K562 (cell line): ENCODE measurements at regions not wholly inside any gene's neighbourhood (a gene's known extent, or its start where the extent isn't known, plus 50 kb on each side); places are given as distances from the start of the nearest gene placed in this dataset.

Experiments
- ATAC-seq: fragments of 200-7000 bp; cut with Tn5 transposase; 3 replicates; pipeline ENCODE4 v1.9.1; 2020; ENCODE audit warnings: moderate library complexity
- BruUV-seq: library from RNA; stranded (reverse); fragments of 400-500 nt; replicated peaks from 2 replicates; lab custom pipeline; 2021; lab: Mats Ljungman, UMichigan
- CTCF ChIA-PET: fragments of 300-600 bp; formaldehyde crosslinking; extraction: SDS; loops from one replicate; lab custom pipeline; 2021; ENCODE audit warnings: low intra/inter-chr PET ratio; lab: Yijun Ruan, JAX
- POLR2A ChIA-PET: fragments of 300-600, 350-650 bp; sonication (Branson Sonifier 250); formaldehyde crosslinking; extraction: SDS; loops from one replicate; lab custom pipeline; 2021; ENCODE audit warnings: antibody characterized with exemption, inconsistent platforms; lab: Yijun Ruan, JAX
- DNase-seq, 4 experiments: peaks; one replicate each; pipeline versions ENCODE4 v3.0.0 to v3.0.0-alpha.2; 2011 to 2018; ENCODE audit warnings: low spot score in 3 of 4, mixed read lengths in 3 of 4; ENCODE audit errors: extremely low read depth in 1 of 4
- FAIRE-seq: peaks from 2 replicates; lab custom pipeline; 2011; peaks lifted over from hg19 to GRCh38; lab: Jason Lieb, UNC
- H2AFZ ChIP-seq: 2 replicates; pipeline ENCODE4 v1.6.0; 2011; ENCODE audit warnings: low read depth, low read length, control low read depth, inconsistent platforms
- H3K27ac ChIP-seq: fragments of 200-600 bp; 3 replicates; pipeline ENCODE4 v1.8.0; 2011; ENCODE audit warnings: low read depth, mild to moderate bottlenecking, control low read depth, inconsistent platforms, low read length, moderate library complexity, mixed read lengths; ENCODE audit errors: extremely low read depth
- H3K27me3 ChIP-seq, 2 experiments: fragments of 300-600 bp in 1 of 2; 2 replicates in 1 of 2; 3 replicates in 1 of 2; pipeline versions ENCODE4 v1.6.0 to v1.8.0; 2011; ENCODE audit warnings: inconsistent platforms in 2 of 2, low read length in 2 of 2, mild to moderate bottlenecking in 1 of 2, mixed read lengths in 1 of 2, moderate library complexity in 1 of 2; ENCODE audit not compliant: control insufficient read depth in 2 of 2, insufficient read depth in 2 of 2
- H3K36me3 ChIP-seq: fragments of 300-600 bp; 3 replicates; pipeline ENCODE4 v1.8.0; 2011; ENCODE audit warnings: mild to moderate bottlenecking, low read length, inconsistent platforms; ENCODE audit not compliant: control insufficient read depth, insufficient read depth
- H3K4me1 ChIP-seq, 2 experiments: fragments of 200-600 bp in 1 of 2; replicated peaks in 1 of 2; 2 replicates in 1 of 2; 3 replicates in 1 of 2; pipeline versions ENCODE4 v1.5.1 to v1.8.0; 2011; ENCODE audit warnings: inconsistent platforms in 2 of 2, low read length in 2 of 2, mild to moderate bottlenecking in 1 of 2, mixed read lengths in 1 of 2, moderate library complexity in 1 of 2; ENCODE audit not compliant: control insufficient read depth in 2 of 2, insufficient read depth in 2 of 2
- H3K4me2 ChIP-seq: 2 replicates; pipeline ENCODE4 v1.6.1; 2011; ENCODE audit warnings: low read length, control low read depth, inconsistent platforms, mixed read lengths; ENCODE audit not compliant: insufficient read depth
- H3K4me3 ChIP-seq: fragments of 200-600 bp; sonication (generic), shearing (Covaris generic); 2 replicates; pipeline ENCODE4 v1.5.1; 2016; ENCODE audit warnings: control low read depth, inconsistent platforms
- H3K79me2 ChIP-seq: fragments of 200-600 bp; 3 replicates; pipeline ENCODE4 v1.8.0; 2011; ENCODE audit warnings: low read length, inconsistent platforms; ENCODE audit not compliant: control insufficient read depth, insufficient read depth
- H3K9ac ChIP-seq, 2 experiments: 2 replicates each; pipeline versions ENCODE4 v1.6.0 to v1.6.1; 2011; ENCODE audit warnings: low read depth in 2 of 2, low read length in 2 of 2, control low read depth in 1 of 2, inconsistent platforms in 1 of 2, mild to moderate bottlenecking in 1 of 2, mixed read lengths in 1 of 2; ENCODE audit not compliant: insufficient read depth in 1 of 2
- H3K9me1 ChIP-seq: one replicate; pipeline ENCODE4 v1.6.0; 2011; ENCODE audit warnings: inconsistent platforms, mild to moderate bottlenecking, low read length, moderate library complexity; ENCODE audit not compliant: control insufficient read depth, insufficient read depth
- H3K9me3 ChIP-seq: replicated peaks from 2 replicates; pipeline ENCODE4 v1.5.1; 2011; ENCODE audit warnings: low read depth, low read length, inconsistent platforms; ENCODE audit not compliant: control insufficient read depth, insufficient read depth
- H4K20me1 ChIP-seq: replicated peaks from 2 replicates; pipeline ENCODE4 v1.6.1; 2011; ENCODE audit warnings: low read length, inconsistent platforms, mixed read lengths; ENCODE audit not compliant: control insufficient read depth, insufficient read depth
- BCL6 ChIP-seq: fragments of 250-450 bp; sonication (Bioruptor Pico); IDR thresholded peaks from 2 replicates; pipeline ENCODE4 v1.4.0; 2020
- KDM5B ChIP-seq: fragments of 200-600 bp; sonication (generic); IDR thresholded peaks from 2 replicates; pipeline ENCODE4 v1.6.1; 2012; ENCODE audit warnings: low read depth, mild to moderate bottlenecking, moderate library complexity, low read length, control low read depth, inconsistent platforms; ENCODE audit not compliant: insufficient replicate concordance
- PRMT5 ChIP-seq: sonication (generic); formaldehyde crosslinking; IDR thresholded peaks from 2 replicates; pipeline ENCODE4 v1.5.0; 2020; ENCODE audit warnings: missing genetic modification reagents
- RBBP5 ChIP-seq: fragments of 200-600 bp; sonication (generic); IDR thresholded peaks from 2 replicates; pipeline ENCODE4 v1.6.1; 2012; ENCODE audit warnings: borderline replicate concordance, mild to moderate bottlenecking, low read length, control low read depth, inconsistent platforms; ENCODE audit not compliant: insufficient read depth, poor library complexity, severe bottlenecking
- TAF7 ChIP-seq: fragments of 450-650 bp; IDR thresholded peaks from 2 replicates; pipeline ENCODE4 v1.6.1; 2016; ENCODE audit warnings: missing genetic modification characterization, missing compliant biosample characterization
- TAF9B ChIP-seq: fragments of 450-650 bp; IDR thresholded peaks from 2 replicates; pipeline ENCODE4 v1.6.1; 2018; ENCODE audit warnings: mild to moderate bottlenecking; ENCODE audit not compliant: partially characterized antibody
- YY1 ChIP-seq, 3 experiments: IDR thresholded peaks; 2 replicates each; pipeline ENCODE4 v1.6.1; 2011; ENCODE audit warnings: low read length in 2 of 3, mild to moderate bottlenecking in 2 of 3, moderate library complexity in 2 of 3, borderline replicate concordance in 1 of 3, control low read depth in 1 of 3, low read depth in 1 of 3; ENCODE audit not compliant: insufficient read depth in 3 of 3, insufficient replicate concordance in 2 of 3, control insufficient read depth in 1 of 3, insufficient read length in 1 of 3; ENCODE audit errors: extremely low read depth in 1 of 3
- ZFP36 ChIP-seq: fragments of 150-350 bp; IDR thresholded peaks from 2 replicates; pipeline ENCODE4 v1.6.1; 2018; ENCODE audit warnings: low read length, low read depth; ENCODE audit not compliant: partially characterized antibody
- ZNF696 ChIP-seq: fragments of 250-450 bp; sonication (Bioruptor Pico); conservative IDR thresholded peaks from 2 replicates; pipeline ENCODE4 v1.4.0; 2020; ENCODE audit warnings: mild to moderate bottlenecking, moderate library complexity
- WGBS: fragments of 100-300 bp; shearing (Covaris generic); methylation state at CpG from one replicate; pipeline ENCODE4 v1.1.6; 2016; ENCODE audit warnings: low coverage, mixed read lengths; ENCODE audit not compliant: insufficient coverage; ENCODE audit errors: missing lambda C conversion rate; 5-methylcytosine and 5-hydroxymethylcytosine counted together
- in situ Hi-C: fragments of 300-500 bp; cut with MboI; formaldehyde crosslinking; loops from 4 replicates; pipeline ENCODE4 v1.15.0; 2018; ENCODE audit warnings: inconsistent platforms, mixed read lengths
- intact Hi-C: fragments of 100-400 bp; cut with micrococcal nuclease; formaldehyde crosslinking; loops from 2 replicates; pipeline ENCODE4 v1.14.2; 2022
- TF ChIP-seq, protein P1 (sequence below): fragments of 250-450 bp; sonication (Bioruptor Pico); IDR thresholded peaks from 2 replicates; pipeline ENCODE4 v1.4.0; 2020; ENCODE audit warnings: mild to moderate bottlenecking, moderate library complexity
- TF ChIP-seq, protein P2 (sequence below): fragments of 450-650 bp; IDR thresholded peaks from 2 replicates; pipeline ENCODE4 v1.6.1; 2016
- TF ChIP-seq, protein P3 (sequence below): sonication (generic); formaldehyde crosslinking; IDR thresholded peaks from 2 replicates; pipeline ENCODE4 v1.8.1; 2022; ENCODE audit warnings: missing genetic modification reagents
- TF ChIP-seq, protein P4 (sequence below): fragments of 450-650 bp; formaldehyde crosslinking; IDR thresholded peaks from 2 replicates; pipeline ENCODE4 v1.4.0; 2022; ENCODE audit warnings: missing genetic modification characterization

DNA sequence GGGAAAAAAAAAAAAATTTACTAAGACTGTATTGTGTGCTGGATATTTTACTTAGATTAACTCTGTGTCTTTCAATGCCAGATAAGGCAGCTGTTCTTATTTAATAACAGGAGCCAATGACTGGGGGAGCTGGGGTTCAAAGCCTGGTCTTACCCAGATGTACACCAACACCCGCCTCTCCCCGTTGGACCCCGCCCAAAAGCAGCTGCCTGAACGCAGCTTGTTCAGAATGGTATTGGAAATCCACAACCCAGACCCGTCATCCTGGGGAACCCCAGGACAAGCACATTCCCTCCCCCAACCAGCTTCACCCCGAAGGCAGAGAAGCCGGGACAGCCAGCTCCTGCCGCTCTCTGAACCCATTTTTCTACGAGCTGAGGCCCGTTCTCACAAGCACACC, 113.6 kb upstream of the TMPRSS2 start:
- no peak overlapping the region for H3K4me2 ChIP-seq
- in situ Hi-C loops (no loop called here), intact Hi-C loops (no loop called here)
- under 1% methylated on average over 10 of the region's 10 CpGs for WGBS
- POLR2A ChIA-PET: interaction anchor here (0.6 to 0.7 kb wide), 3 partner anchors 10 to 717 kb away, joined by 3 to 6 read pairs (median 3); no protein-coding TSS in a partner anchor
- no peak overlapping the region for H3K27ac ChIP-seq
- H3K4me1 ChIP-seq: no peaks in the 10 kb centered on the region
- DNase-seq (no peak), FAIRE-seq (no peak), ATAC-seq (no peak)
- H3K27me3 ChIP-seq: peaks cover 29 to 57% of the 10 kb centered on the region in 2 experiments
- no peaks in the 10 kb centered on the region for H3K36me3 ChIP-seq
- CTCF ChIA-PET: no interaction called here
- peaks cover 3% of the 10 kb centered on the region; the same call in 1 of the 2 replicates for H4K20me1 ChIP-seq
- H3K4me3 ChIP-seq: no peak overlapping the region
- no TSS peak for BruUV-seq
- H3K9me1 ChIP-seq: no peaks in the 10 kb centered on the region
- no peak overlapping the region for H3K9ac ChIP-seq
- H3K79me2 ChIP-seq: no peaks in the 10 kb centered on the region
- no peaks in the 10 kb centered on the region for H3K9me3 ChIP-seq
- H2AFZ ChIP-seq: no peak overlapping the region
- TF ChIP-seq, protein P1, sequence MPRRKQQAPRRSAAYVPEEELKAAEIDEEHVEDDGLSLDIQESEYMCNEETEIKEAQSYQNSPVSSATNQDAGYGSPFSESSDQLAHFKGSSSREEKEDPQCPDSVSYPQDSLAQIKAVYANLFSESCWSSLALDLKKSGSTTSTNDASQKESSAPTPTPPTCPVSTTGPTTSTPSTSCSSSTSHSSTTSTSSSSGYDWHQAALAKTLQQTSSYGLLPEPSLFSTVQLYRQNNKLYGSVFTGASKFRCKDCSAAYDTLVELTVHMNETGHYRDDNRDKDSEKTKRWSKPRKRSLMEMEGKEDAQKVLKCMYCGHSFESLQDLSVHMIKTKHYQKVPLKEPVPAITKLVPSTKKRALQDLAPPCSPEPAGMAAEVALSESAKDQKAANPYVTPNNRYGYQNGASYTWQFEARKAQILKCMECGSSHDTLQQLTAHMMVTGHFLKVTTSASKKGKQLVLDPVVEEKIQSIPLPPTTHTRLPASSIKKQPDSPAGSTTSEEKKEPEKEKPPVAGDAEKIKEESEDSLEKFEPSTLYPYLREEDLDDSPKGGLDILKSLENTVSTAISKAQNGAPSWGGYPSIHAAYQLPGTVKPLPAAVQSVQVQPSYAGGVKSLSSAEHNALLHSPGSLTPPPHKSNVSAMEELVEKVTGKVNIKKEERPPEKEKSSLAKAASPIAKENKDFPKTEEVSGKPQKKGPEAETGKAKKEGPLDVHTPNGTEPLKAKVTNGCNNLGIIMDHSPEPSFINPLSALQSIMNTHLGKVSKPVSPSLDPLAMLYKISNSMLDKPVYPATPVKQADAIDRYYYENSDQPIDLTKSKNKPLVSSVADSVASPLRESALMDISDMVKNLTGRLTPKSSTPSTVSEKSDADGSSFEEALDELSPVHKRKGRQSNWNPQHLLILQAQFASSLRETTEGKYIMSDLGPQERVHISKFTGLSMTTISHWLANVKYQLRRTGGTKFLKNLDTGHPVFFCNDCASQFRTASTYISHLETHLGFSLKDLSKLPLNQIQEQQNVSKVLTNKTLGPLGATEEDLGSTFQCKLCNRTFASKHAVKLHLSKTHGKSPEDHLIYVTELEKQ: no peak
- TF ChIP-seq PRMT5 (CRISPR knock-in tag) (no peak), KDM5B (no peak), ZNF696 (no peak), BCL6 (CRISPR knock-in tag) (no peak), RBBP5 (no peak), YY1 (IDR thresholded peaks at IDR 0.05; ENCODE audit: borderline replicate concordance in 1 of 3, control insufficient read depth in 1 of 3, extremely low read depth in 1 of 3, insufficient read depth in 3 of 3, insufficient read length in 1 of 3, insufficient replicate concordance in 2 of 3, low read depth in 1 of 3, low read length in 2 of 3) (no peak), ZFP36 (no peak), TAF7 (no peak), TAF9B (no peak)
- TF ChIP-seq, protein P2, sequence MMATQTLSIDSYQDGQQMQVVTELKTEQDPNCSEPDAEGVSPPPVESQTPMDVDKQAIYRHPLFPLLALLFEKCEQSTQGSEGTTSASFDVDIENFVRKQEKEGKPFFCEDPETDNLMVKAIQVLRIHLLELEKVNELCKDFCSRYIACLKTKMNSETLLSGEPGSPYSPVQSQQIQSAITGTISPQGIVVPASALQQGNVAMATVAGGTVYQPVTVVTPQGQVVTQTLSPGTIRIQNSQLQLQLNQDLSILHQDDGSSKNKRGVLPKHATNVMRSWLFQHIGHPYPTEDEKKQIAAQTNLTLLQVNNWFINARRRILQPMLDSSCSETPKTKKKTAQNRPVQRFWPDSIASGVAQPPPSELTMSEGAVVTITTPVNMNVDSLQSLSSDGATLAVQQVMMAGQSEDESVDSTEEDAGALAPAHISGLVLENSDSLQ: no peak
- TF ChIP-seq, protein P3, sequence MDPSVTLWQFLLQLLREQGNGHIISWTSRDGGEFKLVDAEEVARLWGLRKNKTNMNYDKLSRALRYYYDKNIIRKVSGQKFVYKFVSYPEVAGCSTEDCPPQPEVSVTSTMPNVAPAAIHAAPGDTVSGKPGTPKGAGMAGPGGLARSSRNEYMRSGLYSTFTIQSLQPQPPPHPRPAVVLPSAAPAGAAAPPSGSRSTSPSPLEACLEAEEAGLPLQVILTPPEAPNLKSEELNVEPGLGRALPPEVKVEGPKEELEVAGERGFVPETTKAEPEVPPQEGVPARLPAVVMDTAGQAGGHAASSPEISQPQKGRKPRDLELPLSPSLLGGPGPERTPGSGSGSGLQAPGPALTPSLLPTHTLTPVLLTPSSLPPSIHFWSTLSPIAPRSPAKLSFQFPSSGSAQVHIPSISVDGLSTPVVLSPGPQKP (CRISPR knock-in tag): no peak
- TF ChIP-seq, protein P4, sequence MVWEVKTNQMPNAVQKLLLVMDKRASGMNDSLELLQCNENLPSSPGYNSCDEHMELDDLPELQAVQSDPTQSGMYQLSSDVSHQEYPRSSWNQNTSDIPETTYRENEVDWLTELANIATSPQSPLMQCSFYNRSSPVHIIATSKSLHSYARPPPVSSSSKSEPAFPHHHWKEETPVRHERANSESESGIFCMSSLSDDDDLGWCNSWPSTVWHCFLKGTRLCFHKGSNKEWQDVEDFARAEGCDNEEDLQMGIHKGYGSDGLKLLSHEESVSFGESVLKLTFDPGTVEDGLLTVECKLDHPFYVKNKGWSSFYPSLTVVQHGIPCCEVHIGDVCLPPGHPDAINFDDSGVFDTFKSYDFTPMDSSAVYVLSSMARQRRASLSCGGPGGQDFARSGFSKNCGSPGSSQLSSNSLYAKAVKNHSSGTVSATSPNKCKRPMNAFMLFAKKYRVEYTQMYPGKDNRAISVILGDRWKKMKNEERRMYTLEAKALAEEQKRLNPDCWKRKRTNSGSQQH (CRISPR knock-in tag): no peak
